ENCODE measurements at regions not wholly inside any gene's neighbourhood (a gene's known extent, or its start where the extent isn't known, plus 50 kb on each side); places are given as distances from the start of the nearest gene placed in this dataset.

DNA sequence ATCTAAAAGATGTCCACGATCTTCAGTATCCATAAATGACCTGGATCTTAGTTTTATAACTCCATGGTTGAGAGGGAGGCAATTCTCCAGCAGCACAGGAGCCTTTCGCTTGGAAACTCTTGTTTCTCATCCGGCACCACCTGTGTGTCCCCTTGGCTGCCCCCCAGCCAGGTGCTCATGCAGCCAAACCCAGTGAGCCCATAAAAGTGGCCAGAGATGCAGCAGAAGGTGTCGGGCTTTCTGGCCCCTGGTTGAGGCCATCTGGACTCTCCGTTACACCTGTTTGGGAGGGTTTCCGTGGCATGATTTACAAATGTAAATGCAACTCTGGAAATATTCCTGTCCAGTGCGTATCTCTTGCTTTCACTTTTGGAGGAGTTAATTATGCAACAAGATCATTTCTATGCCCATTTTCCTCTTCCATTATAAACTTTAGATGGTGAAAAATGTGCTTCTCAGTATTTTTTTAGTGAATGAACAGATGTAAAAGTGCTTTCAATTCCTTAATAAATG, 291.1 kb downstream of the DIO2 start:
- Histone ChIP-seq H3K4me1 (no peaks in the 10 kb centered on the region), H3K36me3 (no peaks in the 10 kb centered on the region), H3K27me3 (no peaks in the 10 kb centered on the region), H3K4me3 (no peak overlapping the region), H3K27ac (no peak overlapping the region), H3K9me3 (no peaks in the 10 kb centered on the region)
- FAIRE-seq (no peak), DNase-seq (no peak), ATAC-seq (no peak)
- WGBS, 2 donors: 68 to 78% methylated on average over 7 of the region's 7 CpGs
- TF ChIP-seq, protein P1, sequence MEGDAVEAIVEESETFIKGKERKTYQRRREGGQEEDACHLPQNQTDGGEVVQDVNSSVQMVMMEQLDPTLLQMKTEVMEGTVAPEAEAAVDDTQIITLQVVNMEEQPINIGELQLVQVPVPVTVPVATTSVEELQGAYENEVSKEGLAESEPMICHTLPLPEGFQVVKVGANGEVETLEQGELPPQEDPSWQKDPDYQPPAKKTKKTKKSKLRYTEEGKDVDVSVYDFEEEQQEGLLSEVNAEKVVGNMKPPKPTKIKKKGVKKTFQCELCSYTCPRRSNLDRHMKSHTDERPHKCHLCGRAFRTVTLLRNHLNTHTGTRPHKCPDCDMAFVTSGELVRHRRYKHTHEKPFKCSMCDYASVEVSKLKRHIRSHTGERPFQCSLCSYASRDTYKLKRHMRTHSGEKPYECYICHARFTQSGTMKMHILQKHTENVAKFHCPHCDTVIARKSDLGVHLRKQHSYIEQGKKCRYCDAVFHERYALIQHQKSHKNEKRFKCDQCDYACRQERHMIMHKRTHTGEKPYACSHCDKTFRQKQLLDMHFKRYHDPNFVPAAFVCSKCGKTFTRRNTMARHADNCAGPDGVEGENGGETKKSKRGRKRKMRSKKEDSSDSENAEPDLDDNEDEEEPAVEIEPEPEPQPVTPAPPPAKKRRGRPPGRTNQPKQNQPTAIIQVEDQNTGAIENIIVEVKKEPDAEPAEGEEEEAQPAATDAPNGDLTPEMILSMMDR (IDR thresholded peaks at IDR 0.05): no peak
- intact Hi-C loops (cut with DNase I): no loop called here

Measured in pancreas (tissue), 10 donors.